ENCODE measurements at regions not wholly inside any gene's neighbourhood (a gene's known extent, or its start where the extent isn't known, plus 50 kb on each side); places are given as distances from the start of the nearest gene placed in this dataset.

- POLR2A ChIA-PET = no interaction called here
- no peak for TF ChIP-seq CTCF (IDR thresholded peaks at IDR 0.05; ENCODE audit: control extremely low read depth, extremely low read depth, low read depth, missing control alignments)
- no peak for DNase-seq (ENCODE audit: extremely low spot score)
- CTCF ChIA-PET = interaction anchor here (0.7 to 3.8 kb wide), 6 partner anchors 10 to 366 kb away, joined by 3 to 42 read pairs (median 10); no protein-coding TSS in a partner anchor
These were observed 349.3 kb downstream of the PTTG2 start for GRCh38 chr4:38309471-38309870.

DNA sequence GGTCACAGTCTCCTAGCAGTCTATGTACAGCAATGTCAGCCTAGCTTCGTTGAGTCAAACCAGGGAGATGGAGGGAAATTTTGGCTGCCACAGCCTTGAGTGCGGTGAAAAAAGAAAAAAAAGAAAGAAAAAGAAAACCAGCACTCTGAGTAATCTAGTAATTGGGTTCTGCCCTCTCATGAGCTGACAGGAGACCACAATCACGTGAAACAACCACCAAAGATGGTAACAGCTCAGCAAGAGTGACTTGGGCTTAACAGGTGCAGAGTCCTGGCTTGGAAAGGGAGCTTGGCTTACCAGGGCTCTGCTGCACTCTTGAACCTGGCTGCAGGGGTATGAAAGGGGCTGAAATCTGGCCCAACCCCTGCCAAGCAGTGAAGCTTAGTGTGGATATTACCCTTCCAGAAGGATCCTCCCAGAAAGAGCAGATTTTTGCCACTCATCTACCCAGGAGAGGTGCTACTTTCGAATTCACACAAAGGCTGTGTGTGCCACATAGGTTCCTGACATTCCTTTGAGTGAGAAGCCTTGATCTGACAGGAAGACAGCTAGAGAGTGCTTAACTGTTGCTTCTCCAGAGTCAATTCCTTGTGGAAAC is 350.3 kb downstream of the PTTG2 start:
- peak; percentile 75 for DNase-seq (ENCODE audit: extremely low spot score)
- TF ChIP-seq CTCF (IDR thresholded peaks at IDR 0.05; ENCODE audit: control extremely low read depth, extremely low read depth, low read depth, missing control alignments) = no peak
- POLR2A ChIA-PET = interaction anchor here (0.6 to 1.2 kb wide), 4 partner anchors 8 to 221 kb away, joined by 3 to 14 read pairs (median 4); no protein-coding TSS in a partner anchor
- CTCF ChIA-PET = interaction anchor here (0.6 to 3.8 kb wide), 8 partner anchors 9 to 1646 kb away, joined by 3 to 42 read pairs (median 3); no protein-coding TSS in a partner anchor

- CTCF ChIA-PET = interaction anchor here (3.1 to 3.8 kb wide), 3 partner anchors 8 to 364 kb away, joined by 16 to 42 read pairs (median 20); no protein-coding TSS in a partner anchor
- no peak for DNase-seq (ENCODE audit: extremely low spot score)
- no peak for TF ChIP-seq CTCF (IDR thresholded peaks at IDR 0.05; ENCODE audit: control extremely low read depth, extremely low read depth, low read depth, missing control alignments)
- POLR2A ChIA-PET = no interaction called here
These were observed 351.4 kb downstream of the PTTG2 start for GRCh38 chr4:38311495-38312126.

DNA sequence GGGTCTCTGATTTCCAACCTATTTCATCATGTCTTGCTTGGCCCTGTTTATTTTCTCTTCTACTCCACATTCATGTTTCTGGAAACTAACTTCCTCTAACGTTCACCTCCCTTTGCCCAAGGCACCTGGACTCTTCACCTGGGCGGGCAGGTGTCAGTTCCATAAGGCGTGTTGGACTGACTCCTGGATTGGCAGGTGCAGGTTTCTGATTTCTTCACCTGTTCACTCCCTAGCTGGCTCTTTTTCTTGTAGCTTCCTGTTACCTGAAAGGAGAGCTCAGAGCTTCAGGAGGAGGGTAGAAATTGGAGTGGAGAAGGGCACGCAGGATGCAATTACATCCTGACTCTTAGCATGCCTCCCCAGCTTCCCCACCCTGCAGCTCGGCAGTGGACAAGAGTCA is 350.8 kb upstream of the KLF3 start:
- ChIA-PET CTCF (interaction anchor here (0.9 to 2.4 kb wide), 5 partner anchors 9 to 418 kb away, joined by 3 to 5 read pairs (median 5); no protein-coding TSS in a partner anchor), POLR2A (no interaction called here)
- no peak for TF ChIP-seq CTCF (IDR thresholded peaks at IDR 0.05; ENCODE audit: control extremely low read depth, extremely low read depth, low read depth, missing control alignments)
- no peak for DNase-seq (ENCODE audit: extremely low spot score)

DNA sequence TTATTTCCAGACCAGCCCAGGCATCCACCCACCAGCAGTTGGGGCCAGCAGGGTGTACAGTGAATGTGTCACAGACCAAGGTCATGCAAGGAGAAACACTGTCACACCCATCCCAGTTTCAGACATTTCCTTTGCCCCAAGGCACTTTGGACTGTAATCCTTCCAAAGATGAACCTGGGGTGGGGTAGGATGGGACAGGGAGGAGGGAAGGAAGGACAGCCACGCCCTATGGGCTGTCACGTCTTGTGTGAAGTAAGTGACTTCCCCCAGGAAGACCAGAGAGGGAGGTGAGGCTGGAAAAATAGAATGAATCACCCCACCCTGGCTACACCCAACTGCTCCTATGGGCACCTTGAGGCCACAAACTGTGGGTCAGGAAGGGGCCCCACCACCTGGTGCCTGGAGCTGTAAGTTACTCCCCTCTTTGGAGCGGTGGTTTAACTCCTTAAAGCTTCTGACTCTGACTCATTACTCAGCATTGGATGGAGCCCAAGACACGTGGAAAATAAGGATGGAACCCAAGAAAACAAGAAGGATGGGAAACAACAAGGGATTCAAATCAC is 349.9 kb upstream of the KLF3 start:
- POLR2A ChIA-PET = no interaction called here
- no peak for TF ChIP-seq CTCF (IDR thresholded peaks at IDR 0.05; ENCODE audit: control extremely low read depth, extremely low read depth, low read depth, missing control alignments)
- DNase-seq (ENCODE audit: extremely low spot score) = no peak
- CTCF ChIA-PET = interaction anchor here (1.0 to 7.2 kb wide), 7 partner anchors 8 to 416 kb away, joined by 3 to 47 read pairs (median 5); no protein-coding TSS in a partner anchor

GRCh38 chr4:38314663-38315062 is 349.3 kb upstream of the KLF3 start:
- TF ChIP-seq CTCF (IDR thresholded peaks at IDR 0.05; ENCODE audit: control extremely low read depth, extremely low read depth, low read depth, missing control alignments) = no peak
- ChIA-PET CTCF (interaction anchor here (0.9 to 7.2 kb wide), 8 partner anchors 9 to 416 kb away, joined by 3 to 47 read pairs (median 4); no protein-coding TSS in a partner anchor), POLR2A (no interaction called here)
- no peak for DNase-seq (ENCODE audit: extremely low spot score)

All from GM10248 (cell line).